Middle frontal gyrus (tissue), 1 donor: ENCODE measurements at regions not wholly inside any gene's neighbourhood (a gene's known extent, or its start where the extent isn't known, plus 50 kb on each side); places are given as distances from the start of the nearest gene placed in this dataset.
"Not testable (repeated sequence)": the region's sequence is repeated elsewhere in the genome, so short reads cannot be mapped to it uniquely, and the experiment has no call there.

Source experiments
- DNase-seq: peaks from one replicate; pipeline ENCODE4 v3.0.0-alpha.2; 2015; ENCODE audit warnings: low spot score; ENCODE audit errors: extremely low spot score

- DNase-seq: not testable (repeated sequence)
Observed at GRCh38 chr7:73175322-73175721, 89.5 kb upstream of the SPDYE9 start.

- DNase-seq: not testable (repeated sequence)
Observed at GRCh38 chr7:73170902-73171301, 85.1 kb upstream of the SPDYE9 start.

- not testable (repeated sequence) for DNase-seq
Observed at GRCh38 chr7:73170415-73170814, 84.6 kb upstream of the SPDYE9 start.

- not testable (repeated sequence) for DNase-seq
Observed at GRCh38 chr7:73166152-73166551, 80.3 kb upstream of the SPDYE9 start.

GRCh38 chr7:73162680-73163079, 76.8 kb upstream of the SPDYE9 start:
- DNase-seq: not testable (repeated sequence)

GRCh38 chr7:73161727-73162126, 75.9 kb upstream of the SPDYE9 start:
- not testable (repeated sequence) for DNase-seq

GRCh38 chr7:73157169-73157661, 71.4 kb upstream of the SPDYE9 start:
- DNase-seq: not testable (repeated sequence)

GRCh38 chr7:73156510-73157168, 70.8 kb upstream of the SPDYE9 start:
- not testable (repeated sequence) for DNase-seq

GRCh38 chr7:73154586-73155038, 68.8 kb upstream of the SPDYE9 start:
- DNase-seq: peak; percentile 66

GRCh38 chr7:73153921-73154585, 68.2 kb upstream of the SPDYE9 start:
- not testable (repeated sequence) for DNase-seq

- DNase-seq: not testable (repeated sequence)
Observed at GRCh38 chr7:73148570-73148969, 62.7 kb upstream of the SPDYE9 start.

GRCh38 chr7:73147681-73148080, 61.8 kb upstream of the SPDYE9 start:
- not testable (repeated sequence) for DNase-seq

- DNase-seq: not testable (repeated sequence)
Observed at GRCh38 chr7:73143993-73144392, 58.2 kb upstream of the SPDYE9 start.

- not testable (repeated sequence) for DNase-seq
Observed at GRCh38 chr7:73137922-73138321, 52.1 kb upstream of the SPDYE9 start.
